ENCODE measurements at regions not wholly inside any gene's neighbourhood (a gene's known extent, or its start where the extent isn't known, plus 50 kb on each side); places are given as distances from the start of the nearest gene placed in this dataset.
"Not testable (repeated sequence)": the region's sequence is repeated elsewhere in the genome, so short reads cannot be mapped to it uniquely, and the experiment has no call there.

DNA sequence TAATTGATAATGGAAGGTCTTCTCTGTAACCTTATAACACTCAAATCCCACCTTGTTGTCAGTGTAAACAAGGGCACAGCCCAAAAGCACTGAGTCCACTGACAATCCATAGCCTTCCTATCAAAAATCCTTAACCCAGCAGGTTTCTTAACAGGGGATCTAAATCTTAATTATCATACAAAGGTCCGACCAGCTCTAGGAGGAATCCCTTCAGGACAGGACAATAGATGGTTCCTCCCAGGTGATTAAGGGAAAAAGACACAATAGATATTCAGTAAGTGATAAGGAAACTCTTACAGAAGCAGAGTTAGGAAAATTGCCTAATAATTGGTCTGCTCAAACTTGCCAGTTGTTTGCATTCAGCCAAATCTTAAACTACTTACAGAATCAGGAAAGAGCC, 951.9 kb upstream of the CTNND2 start:
- TF ChIP-seq CTCF, POLR2A (IDR thresholded peaks at IDR 0.05): not testable (repeated sequence)
